BE2C (cell line): ENCODE measurements at regions not wholly inside any gene's neighbourhood (a gene's known extent, or its start where the extent isn't known, plus 50 kb on each side); places are given as distances from the start of the nearest gene placed in this dataset.

Experiments
- DNase-seq: peaks from one replicate; pipeline ENCODE4 v3.0.0-alpha.2; 2020
- H3K27me3 ChIP-seq: fragments of 250-450 bp; sonication (Bioruptor Pico); 2 replicates; pipeline ENCODE4 v1.5.1; 2020; ENCODE audit warnings: mild to moderate bottlenecking
- H3K36me3 ChIP-seq: fragments of 250-450 bp; sonication (Bioruptor Pico); 2 replicates; pipeline ENCODE4 v1.5.1; 2020; ENCODE audit warnings: mild to moderate bottlenecking
- H3K4me1 ChIP-seq: fragments of 250-450 bp; sonication (Bioruptor Pico); 2 replicates; pipeline ENCODE4 v1.5.1; 2020
- H3K4me3 ChIP-seq: 2 replicates; pipeline ENCODE4 v1.5.1; 2011; ENCODE audit warnings: low read depth, low read length
- H3K9me3 ChIP-seq: fragments of 250-450 bp; sonication (Bioruptor Pico); 2 replicates; pipeline ENCODE4 v1.5.1; 2020
- TF ChIP-seq, protein P1 (sequence below): IDR thresholded peaks from 2 replicates; pipeline ENCODE4 v1.5.1; 2012; ENCODE audit warnings: mild to moderate bottlenecking, low read depth, low read length

DNA sequence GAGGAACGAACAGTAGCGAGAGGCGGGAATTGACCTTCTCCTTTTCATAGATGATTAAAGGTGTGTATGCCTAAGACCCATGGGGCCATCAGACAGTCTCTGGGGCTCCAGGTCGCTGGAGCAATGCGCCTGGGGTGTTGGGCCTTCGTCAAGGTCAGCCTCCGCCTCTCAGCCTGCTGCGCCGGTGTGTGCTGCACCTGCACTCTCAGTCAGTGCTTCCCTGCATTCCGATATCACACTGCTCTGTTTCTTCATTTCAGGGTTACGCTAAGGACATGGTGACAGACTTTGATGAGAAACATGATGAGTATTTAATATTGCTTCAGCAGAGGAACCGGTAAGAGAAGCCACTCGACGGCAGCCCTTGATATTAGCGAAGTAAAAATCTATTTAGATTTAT is 68.2 kb downstream of the KATNIP start:
- TF ChIP-seq, protein P1, sequence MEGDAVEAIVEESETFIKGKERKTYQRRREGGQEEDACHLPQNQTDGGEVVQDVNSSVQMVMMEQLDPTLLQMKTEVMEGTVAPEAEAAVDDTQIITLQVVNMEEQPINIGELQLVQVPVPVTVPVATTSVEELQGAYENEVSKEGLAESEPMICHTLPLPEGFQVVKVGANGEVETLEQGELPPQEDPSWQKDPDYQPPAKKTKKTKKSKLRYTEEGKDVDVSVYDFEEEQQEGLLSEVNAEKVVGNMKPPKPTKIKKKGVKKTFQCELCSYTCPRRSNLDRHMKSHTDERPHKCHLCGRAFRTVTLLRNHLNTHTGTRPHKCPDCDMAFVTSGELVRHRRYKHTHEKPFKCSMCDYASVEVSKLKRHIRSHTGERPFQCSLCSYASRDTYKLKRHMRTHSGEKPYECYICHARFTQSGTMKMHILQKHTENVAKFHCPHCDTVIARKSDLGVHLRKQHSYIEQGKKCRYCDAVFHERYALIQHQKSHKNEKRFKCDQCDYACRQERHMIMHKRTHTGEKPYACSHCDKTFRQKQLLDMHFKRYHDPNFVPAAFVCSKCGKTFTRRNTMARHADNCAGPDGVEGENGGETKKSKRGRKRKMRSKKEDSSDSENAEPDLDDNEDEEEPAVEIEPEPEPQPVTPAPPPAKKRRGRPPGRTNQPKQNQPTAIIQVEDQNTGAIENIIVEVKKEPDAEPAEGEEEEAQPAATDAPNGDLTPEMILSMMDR, result no peak
- Histone ChIP-seq H3K9me3 (no peaks in the 10 kb centered on the region), H3K27me3 (no peaks in the 10 kb centered on the region), H3K36me3 (no peaks in the 10 kb centered on the region), H3K4me1 (no peaks in the 10 kb centered on the region), H3K4me3 (no peak overlapping the region)
- DNase-seq, result no peak

DNA sequence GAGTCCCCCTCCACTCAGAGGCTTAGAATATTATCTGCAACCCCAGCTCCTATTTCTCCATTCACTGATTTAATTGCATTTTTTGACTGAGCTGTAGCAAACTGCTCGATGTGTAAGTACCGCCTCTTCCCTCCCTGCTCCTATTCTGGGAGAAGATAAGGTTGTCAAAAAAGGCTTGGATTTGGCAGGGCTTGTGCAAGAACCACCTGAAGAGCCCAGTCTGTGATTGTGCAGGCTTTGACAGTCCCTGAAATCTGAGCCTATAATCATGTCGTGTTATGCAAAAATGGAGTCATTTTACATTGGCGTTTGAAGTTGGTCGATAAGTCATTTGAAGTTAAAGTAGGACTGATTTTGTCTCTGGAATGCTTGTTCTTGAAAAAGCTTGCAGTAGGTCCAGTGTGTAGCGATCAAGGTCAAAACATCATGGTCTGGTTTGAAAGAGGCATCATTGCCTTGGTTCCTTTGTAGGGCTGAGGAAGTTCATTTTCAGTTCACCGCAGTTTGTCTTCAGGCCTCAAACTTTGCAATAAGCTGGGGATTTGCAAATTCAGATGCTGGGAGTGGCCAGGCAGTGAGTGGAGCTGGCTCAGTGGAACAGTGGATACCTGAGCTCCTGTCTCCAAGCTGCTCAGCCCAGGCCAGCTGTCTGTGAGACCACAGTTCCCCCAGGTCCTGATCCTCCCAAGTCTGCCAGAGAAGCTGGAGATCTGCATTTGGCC is 68.8 kb downstream of the KATNIP start:
- no peak overlapping the region for H3K4me3 ChIP-seq
- H3K9me3 ChIP-seq, result no peaks in the 10 kb centered on the region
- TF ChIP-seq, protein P1, result no peak
- H3K36me3 ChIP-seq, result no peaks in the 10 kb centered on the region
- no peaks in the 10 kb centered on the region for H3K27me3 ChIP-seq
- H3K4me1 ChIP-seq, result no peaks in the 10 kb centered on the region
- no peak for DNase-seq

DNA sequence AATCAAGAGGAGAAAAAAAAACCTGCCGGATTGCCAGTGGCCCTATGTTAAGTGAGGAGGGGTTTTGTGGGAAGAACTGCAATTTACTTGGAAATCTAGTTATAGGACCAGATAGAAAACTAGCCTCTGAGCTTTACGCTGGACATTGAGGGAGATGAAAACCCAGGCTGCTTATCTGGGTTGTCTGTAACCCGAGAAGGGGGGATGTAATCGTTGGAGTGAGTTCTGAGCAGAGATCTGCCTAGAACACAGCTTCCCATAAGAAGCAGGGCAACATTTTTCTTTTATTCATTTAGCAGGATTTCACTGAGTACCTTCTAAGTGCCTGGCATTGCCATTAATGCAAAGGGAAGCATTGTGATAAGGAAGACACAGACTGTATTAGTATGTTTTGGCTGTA is 70.6 kb downstream of the KATNIP start:
- Histone ChIP-seq H3K27me3 (no peaks in the 10 kb centered on the region), H3K4me3 (no peak overlapping the region), H3K9me3 (no peaks in the 10 kb centered on the region), H3K4me1 (no peaks in the 10 kb centered on the region), H3K36me3 (no peaks in the 10 kb centered on the region)
- DNase-seq, result no peak
- TF ChIP-seq, protein P1, result no peak

DNA sequence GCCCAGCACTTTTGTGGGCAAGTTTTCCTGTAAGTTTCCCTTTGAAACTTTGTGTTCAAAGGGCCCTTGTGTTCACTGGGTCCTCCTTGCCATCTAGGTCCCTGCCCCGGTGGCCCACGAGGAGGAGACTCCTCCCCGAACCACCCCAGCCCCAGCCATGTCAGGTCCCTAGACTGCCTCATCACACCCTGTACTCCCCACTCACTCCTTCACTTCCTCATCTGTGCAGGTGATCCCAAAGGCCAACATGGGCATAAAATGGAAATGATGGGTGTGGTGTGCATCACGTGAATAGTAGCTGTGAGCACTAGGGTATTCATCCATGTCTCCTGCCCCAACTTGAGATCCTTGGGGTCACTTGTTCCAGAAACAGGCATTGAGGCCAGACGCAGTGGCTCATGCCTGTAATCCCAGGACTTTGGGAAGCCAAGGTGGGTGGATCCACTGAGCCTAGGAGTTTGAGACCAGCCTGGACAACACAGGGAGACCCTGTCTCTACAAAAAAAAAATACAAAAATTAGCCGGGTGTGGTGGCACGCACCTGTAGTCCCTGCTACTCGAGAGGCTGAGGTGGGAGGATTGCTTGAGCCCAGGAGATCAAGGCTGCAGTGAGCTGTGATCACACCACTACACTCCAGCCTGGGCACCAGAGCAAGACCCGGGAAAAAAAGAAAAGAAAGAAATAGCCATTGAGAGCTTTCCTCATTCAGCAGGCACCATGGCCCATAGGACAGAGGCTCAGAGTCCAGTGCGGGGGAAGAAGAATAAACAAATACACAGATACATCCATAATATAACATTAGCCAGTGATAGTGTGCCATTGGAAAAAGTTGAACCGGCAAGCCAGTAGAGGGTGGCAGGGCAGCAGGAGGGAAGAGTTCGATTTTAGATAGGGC is 74.5 kb downstream of the KATNIP start:
- TF ChIP-seq, protein P1, result no peak
- no peak for DNase-seq
- no peaks in the 10 kb centered on the region for H3K9me3 ChIP-seq
- no peaks in the 10 kb centered on the region for H3K27me3 ChIP-seq
- peaks cover 8% of the 10 kb centered on the region; the same call in 1 of the 2 replicates for H3K4me1 ChIP-seq
- H3K4me3 ChIP-seq, result no peak overlapping the region
- no peaks in the 10 kb centered on the region for H3K36me3 ChIP-seq

DNA sequence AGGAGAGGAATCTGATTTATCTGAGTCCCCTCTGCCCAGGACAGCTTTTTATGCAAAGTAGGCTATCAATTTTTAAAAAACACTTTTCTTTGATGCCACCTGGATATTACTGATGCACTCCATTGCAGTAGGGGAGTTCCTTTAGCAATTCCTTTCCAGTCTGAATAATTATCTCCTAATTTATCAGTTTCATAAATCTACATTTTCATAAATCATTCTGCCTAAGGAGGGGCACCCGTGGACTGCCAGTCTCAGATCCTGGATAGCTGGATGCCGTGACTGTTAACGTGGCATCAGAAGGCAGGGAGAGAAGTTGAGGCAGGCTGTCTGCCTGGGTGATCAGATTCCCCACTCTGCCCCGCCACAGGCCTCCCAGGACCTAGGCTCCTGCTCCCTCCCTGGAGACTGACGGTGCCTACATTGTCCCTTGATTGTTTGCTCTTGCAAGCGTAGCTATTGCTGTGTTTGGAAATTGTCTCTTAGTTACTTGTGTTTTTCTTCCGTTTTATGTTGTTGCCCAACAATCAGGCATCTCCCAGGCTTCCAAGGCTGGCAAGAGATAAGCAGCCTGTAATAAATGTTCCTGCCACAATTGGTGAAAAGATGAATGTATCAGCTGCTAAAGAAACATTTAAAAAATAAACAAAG is 75.2 kb downstream of the KATNIP start:
- peak; percentile 21 for DNase-seq
- H3K9me3 ChIP-seq, result no peaks in the 10 kb centered on the region
- peaks cover 8% of the 10 kb centered on the region; the same call in 1 of the 2 replicates for H3K4me1 ChIP-seq
- no peaks in the 10 kb centered on the region for H3K36me3 ChIP-seq
- H3K27me3 ChIP-seq, result no peaks in the 10 kb centered on the region
- TF ChIP-seq, protein P1, result no peak
- H3K4me3 ChIP-seq, result no peak overlapping the region
